ENCODE measurements at regions not wholly inside any gene's neighbourhood (a gene's known extent, or its start where the extent isn't known, plus 50 kb on each side); places are given as distances from the start of the nearest gene placed in this dataset.

GRCh38 chr7:24073651-24074420, 210.2 kb upstream of the NPY start:
- CTCF ChIA-PET, result no interaction called here
- WGBS, 2 experiments (ENCODE audit: extremely low coverage in 2 of 2, insufficient read length in 1 of 2), result 37% methylated on average over 4 of the region's 9 CpGs; no CpG with 5 or more reads in 1 of the 2 experiments
- no TSS peak for BruUV-seq (replicated peaks)
- Histone ChIP-seq H3K9me3 (ENCODE audit: control insufficient read depth, insufficient read depth, low read length) (0 out of 2 replicates have a peak, but pooled peaks cover 2% of the 10 kb centered on the region), H3K4me2 (ENCODE audit: low read depth, low read length) (no peak overlapping the region), H4K20me1 (ENCODE audit: insufficient read depth, low read length) (no peaks in the 10 kb centered on the region), H3K9ac (ENCODE audit: low read depth, low read length) (no peak overlapping the region), H3K4ac (ENCODE audit: low read depth, low read length) (no peak overlapping the region), H3K36me3 (ENCODE audit: control insufficient read depth, insufficient read depth, low read length) (no peaks in the 10 kb centered on the region), H3K27me3 (ENCODE audit: control insufficient read depth, insufficient read depth, low read length) (no peaks in the 10 kb centered on the region), H3K14ac (replicated peaks; ENCODE audit: low read depth, low read length) (no peak overlapping the region), H2BK15ac (ENCODE audit: low read depth, low read length) (no peak overlapping the region), H4K5ac (ENCODE audit: low read depth, low read length) (no peak overlapping the region), H3K4me3 (ENCODE audit: insufficient read depth, low read depth, low read length) (no peak overlapping the region), H2AK5ac (ENCODE audit: low read depth, low read length) (no peak overlapping the region), H3K9me1 (ENCODE audit: insufficient read depth, low read length) (no peaks in the 10 kb centered on the region), H3K23ac (ENCODE audit: low read depth, low read length) (no peak overlapping the region), H3K56ac (ENCODE audit: extremely low read depth, insufficient read depth, low read length) (no peak overlapping the region), H3K27ac (ENCODE audit: insufficient read depth, low read length) (no peak overlapping the region), H4K8ac (ENCODE audit: low read depth in 2 of 2, low read length in 2 of 2) (no peak overlapping the region), H3K4me1 (ENCODE audit: control insufficient read depth, insufficient read depth, low read length) (no peaks in the 10 kb centered on the region), H3K79me1 (ENCODE audit: low read depth in 1 of 2, low read length in 2 of 2) (no peaks in the 10 kb centered on the region), H3K18ac (ENCODE audit: low read depth, low read length) (no peak overlapping the region), H2AK9ac (replicated peaks; ENCODE audit: low read depth, low read length, poor library complexity) (no peak overlapping the region), H2BK120ac (ENCODE audit: low read depth, low read length) (no peak overlapping the region), H2BK5ac (ENCODE audit: low read depth, low read length, poor library complexity, severe bottlenecking) (no peak overlapping the region), H4K91ac (ENCODE audit: insufficient read depth, low read depth, low read length) (no peak overlapping the region), H2BK20ac (ENCODE audit: low read depth, low read length) (no peak overlapping the region), H2AFZ (replicated peaks; ENCODE audit: low read length, poor library complexity) (no peak overlapping the region)
- DNase-seq, result no peak
- in situ Hi-C loops (cut with MboI; ENCODE audit: low sequenced_read_pairs), result no loop called here
- POLR2A ChIA-PET (ENCODE audit: unreplicated experiment), result no interaction called here
- dilution Hi-C loops (cut with HindIII; ENCODE audit: low sequenced_read_pairs, unreplicated experiment), result no loop called here
- no peak for ATAC-seq (ENCODE audit: low read depth)
- intact Hi-C loops (cut with micrococcal nuclease), result no loop called here
- no peak for TF ChIP-seq RAD21 (IDR thresholded peaks at IDR 0.05; ENCODE audit: low read length)
- TF ChIP-seq CHD1 (IDR thresholded peaks at IDR 0.05; ENCODE audit: low read depth, low read length), result no peak
- no peak for TF ChIP-seq BHLHE40 (IDR thresholded peaks at IDR 0.05; ENCODE audit: low read depth, low read length)
- TF ChIP-seq MAFK (IDR thresholded peaks at IDR 0.05; ENCODE audit: low read depth, low read length), result no peak
- no peak for TF ChIP-seq CTCF (conservative IDR thresholded peaks at IDR 0.05; ENCODE audit: low read depth, low read length)
- TF ChIP-seq CEBPB (IDR thresholded peaks at IDR 0.05; ENCODE audit: low read depth, low read length), result no peak
- TF ChIP-seq, protein P1, sequence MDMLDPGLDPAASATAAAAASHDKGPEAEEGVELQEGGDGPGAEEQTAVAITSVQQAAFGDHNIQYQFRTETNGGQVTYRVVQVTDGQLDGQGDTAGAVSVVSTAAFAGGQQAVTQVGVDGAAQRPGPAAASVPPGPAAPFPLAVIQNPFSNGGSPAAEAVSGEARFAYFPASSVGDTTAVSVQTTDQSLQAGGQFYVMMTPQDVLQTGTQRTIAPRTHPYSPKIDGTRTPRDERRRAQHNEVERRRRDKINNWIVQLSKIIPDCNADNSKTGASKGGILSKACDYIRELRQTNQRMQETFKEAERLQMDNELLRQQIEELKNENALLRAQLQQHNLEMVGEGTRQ (IDR thresholded peaks at IDR 0.05; ENCODE audit: low read depth, low read length), result no peak
- TF ChIP-seq MAZ (IDR thresholded peaks at IDR 0.05; ENCODE audit: borderline replicate concordance, low read depth, low read length), result no peak
- TF ChIP-seq NFE2L2 (IDR thresholded peaks at IDR 0.05; ENCODE audit: low read depth, low read length), result no peak

All from IMR-90 (cell line).